ENCODE measurements at regions not wholly inside any gene's neighbourhood (a gene's known extent, or its start where the extent isn't known, plus 50 kb on each side); places are given as distances from the start of the nearest gene placed in this dataset.

GRCh38 chr4:81355136-81355535, 116.6 kb downstream of the RASGEF1B start:
- TF ChIP-seq CTCF (IDR thresholded peaks at IDR 0.05; ENCODE audit: low read depth, low read length) = no peak
- TF ChIP-seq EZH2phosphoT487 (IDR thresholded peaks at IDR 0.05; ENCODE audit: low read depth) = no peak
